ENCODE measurements at regions not wholly inside any gene's neighbourhood (a gene's known extent, or its start where the extent isn't known, plus 50 kb on each side); places are given as distances from the start of the nearest gene placed in this dataset.

GRCh38 chr4:133467290-133467947 is 318.3 kb downstream of the PCDH10 start:
- BruUV-seq (replicated peaks) = no TSS peak
- in situ Hi-C loops (cut with HindIII; ENCODE audit: low pct_unique_long_range_greater_than_20kb, low sequenced_read_pairs) = no loop called here
- Histone ChIP-seq H3K27ac (ENCODE audit: low read length) (no peak overlapping the region), H3K36me3 (ENCODE audit: control insufficient read depth, insufficient read depth, low read length) (no peaks in the 10 kb centered on the region), H3K9me3 (ENCODE audit: control insufficient read depth, insufficient read depth, low read depth, low read length) (no peaks in the 10 kb centered on the region), H3K27me3 (ENCODE audit: control insufficient read depth, insufficient read depth, low read length) (no peaks in the 10 kb centered on the region), H3K4me3 (ENCODE audit: low read depth in 2 of 2, low read length in 2 of 2) (no peak overlapping the region), H3K4me1 (ENCODE audit: control insufficient read depth, insufficient read depth, low read length) (no peaks in the 10 kb centered on the region)
- no peak for TF ChIP-seq POLR2AphosphoS5 (IDR thresholded peaks at IDR 0.05; ENCODE audit: low read depth, low read length)
- TF ChIP-seq, protein P1, sequence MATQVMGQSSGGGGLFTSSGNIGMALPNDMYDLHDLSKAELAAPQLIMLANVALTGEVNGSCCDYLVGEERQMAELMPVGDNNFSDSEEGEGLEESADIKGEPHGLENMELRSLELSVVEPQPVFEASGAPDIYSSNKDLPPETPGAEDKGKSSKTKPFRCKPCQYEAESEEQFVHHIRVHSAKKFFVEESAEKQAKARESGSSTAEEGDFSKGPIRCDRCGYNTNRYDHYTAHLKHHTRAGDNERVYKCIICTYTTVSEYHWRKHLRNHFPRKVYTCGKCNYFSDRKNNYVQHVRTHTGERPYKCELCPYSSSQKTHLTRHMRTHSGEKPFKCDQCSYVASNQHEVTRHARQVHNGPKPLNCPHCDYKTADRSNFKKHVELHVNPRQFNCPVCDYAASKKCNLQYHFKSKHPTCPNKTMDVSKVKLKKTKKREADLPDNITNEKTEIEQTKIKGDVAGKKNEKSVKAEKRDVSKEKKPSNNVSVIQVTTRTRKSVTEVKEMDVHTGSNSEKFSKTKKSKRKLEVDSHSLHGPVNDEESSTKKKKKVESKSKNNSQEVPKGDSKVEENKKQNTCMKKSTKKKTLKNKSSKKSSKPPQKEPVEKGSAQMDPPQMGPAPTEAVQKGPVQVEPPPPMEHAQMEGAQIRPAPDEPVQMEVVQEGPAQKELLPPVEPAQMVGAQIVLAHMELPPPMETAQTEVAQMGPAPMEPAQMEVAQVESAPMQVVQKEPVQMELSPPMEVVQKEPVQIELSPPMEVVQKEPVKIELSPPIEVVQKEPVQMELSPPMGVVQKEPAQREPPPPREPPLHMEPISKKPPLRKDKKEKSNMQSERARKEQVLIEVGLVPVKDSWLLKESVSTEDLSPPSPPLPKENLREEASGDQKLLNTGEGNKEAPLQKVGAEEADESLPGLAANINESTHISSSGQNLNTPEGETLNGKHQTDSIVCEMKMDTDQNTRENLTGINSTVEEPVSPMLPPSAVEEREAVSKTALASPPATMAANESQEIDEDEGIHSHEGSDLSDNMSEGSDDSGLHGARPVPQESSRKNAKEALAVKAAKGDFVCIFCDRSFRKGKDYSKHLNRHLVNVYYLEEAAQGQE (IDR thresholded peaks at IDR 0.05; ENCODE audit: insufficient read depth in 1 of 2, low read depth in 2 of 2, low read length in 1 of 2) = no peak
- no peak for TF ChIP-seq SIN3A (IDR thresholded peaks at IDR 0.05; ENCODE audit: borderline replicate concordance, insufficient read depth, low read depth, low read length)
- TF ChIP-seq, protein P2, sequence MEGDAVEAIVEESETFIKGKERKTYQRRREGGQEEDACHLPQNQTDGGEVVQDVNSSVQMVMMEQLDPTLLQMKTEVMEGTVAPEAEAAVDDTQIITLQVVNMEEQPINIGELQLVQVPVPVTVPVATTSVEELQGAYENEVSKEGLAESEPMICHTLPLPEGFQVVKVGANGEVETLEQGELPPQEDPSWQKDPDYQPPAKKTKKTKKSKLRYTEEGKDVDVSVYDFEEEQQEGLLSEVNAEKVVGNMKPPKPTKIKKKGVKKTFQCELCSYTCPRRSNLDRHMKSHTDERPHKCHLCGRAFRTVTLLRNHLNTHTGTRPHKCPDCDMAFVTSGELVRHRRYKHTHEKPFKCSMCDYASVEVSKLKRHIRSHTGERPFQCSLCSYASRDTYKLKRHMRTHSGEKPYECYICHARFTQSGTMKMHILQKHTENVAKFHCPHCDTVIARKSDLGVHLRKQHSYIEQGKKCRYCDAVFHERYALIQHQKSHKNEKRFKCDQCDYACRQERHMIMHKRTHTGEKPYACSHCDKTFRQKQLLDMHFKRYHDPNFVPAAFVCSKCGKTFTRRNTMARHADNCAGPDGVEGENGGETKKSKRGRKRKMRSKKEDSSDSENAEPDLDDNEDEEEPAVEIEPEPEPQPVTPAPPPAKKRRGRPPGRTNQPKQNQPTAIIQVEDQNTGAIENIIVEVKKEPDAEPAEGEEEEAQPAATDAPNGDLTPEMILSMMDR (IDR thresholded peaks at IDR 0.05) = no peak
- no peak for TF ChIP-seq TCF7L2 (IDR thresholded peaks at IDR 0.05; ENCODE audit: low read depth, low read length)
- DNase-seq (ENCODE audit: low read depth, low spot score) = no peak
- ChIA-PET POLR2A (no interaction called here), CTCF (no interaction called here)
- intact Hi-C loops (cut with micrococcal nuclease; ENCODE audit: unreplicated experiment) = no loop called here
- ATAC-seq = no peak

DNA sequence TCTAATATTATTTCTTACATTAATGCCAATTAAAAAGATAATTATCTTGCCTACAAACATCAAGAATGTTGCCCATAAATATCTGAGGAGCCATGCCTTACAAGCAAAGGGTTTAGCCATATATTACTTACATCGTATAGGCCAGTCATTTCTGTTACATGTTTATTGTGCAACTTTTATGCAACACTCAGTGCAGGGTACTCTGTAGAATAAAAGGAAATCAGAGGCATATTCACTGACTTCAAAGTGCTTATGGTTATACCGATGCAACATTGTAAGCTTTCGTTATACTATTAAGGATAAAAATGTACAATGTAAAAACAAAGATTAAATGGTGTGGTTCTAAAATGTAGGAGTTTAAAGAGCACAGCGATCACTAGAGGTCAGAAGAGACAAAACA is 315.9 kb downstream of the PCDH10 start:
- Histone ChIP-seq H3K4me3 (ENCODE audit: low read depth in 2 of 2, low read length in 2 of 2) (no peak overlapping the region), H3K4me1 (ENCODE audit: control insufficient read depth, insufficient read depth, low read length) (no peaks in the 10 kb centered on the region), H3K27me3 (ENCODE audit: control insufficient read depth, insufficient read depth, low read length) (no peaks in the 10 kb centered on the region), H3K27ac (ENCODE audit: low read length) (no peak overlapping the region), H3K9me3 (ENCODE audit: control insufficient read depth, insufficient read depth, low read depth, low read length) (no peaks in the 10 kb centered on the region), H3K36me3 (ENCODE audit: control insufficient read depth, insufficient read depth, low read length) (no peaks in the 10 kb centered on the region)
- BruUV-seq (replicated peaks) = no TSS peak
- TF ChIP-seq, protein P2 (IDR thresholded peaks at IDR 0.05) = no peak
- TF ChIP-seq, protein P1 (IDR thresholded peaks at IDR 0.05; ENCODE audit: insufficient read depth in 1 of 2, low read depth in 2 of 2, low read length in 1 of 2) = no peak
- no peak for TF ChIP-seq POLR2AphosphoS5 (IDR thresholded peaks at IDR 0.05; ENCODE audit: low read depth, low read length)
- no peak for TF ChIP-seq SIN3A (IDR thresholded peaks at IDR 0.05; ENCODE audit: borderline replicate concordance, insufficient read depth, low read depth, low read length)
- no peak for TF ChIP-seq TCF7L2 (IDR thresholded peaks at IDR 0.05; ENCODE audit: low read depth, low read length)
- ChIA-PET CTCF (no interaction called here), POLR2A (no interaction called here)
- ATAC-seq (no peak), DNase-seq (ENCODE audit: low read depth, low spot score) (no peak)
- intact Hi-C loops (cut with micrococcal nuclease; ENCODE audit: unreplicated experiment) (no loop called here), in situ Hi-C loops (cut with HindIII; ENCODE audit: low pct_unique_long_range_greater_than_20kb, low sequenced_read_pairs) (no loop called here)

Data from Panc1 (cell line).